ENCODE measurements at regions not wholly inside any gene's neighbourhood (a gene's known extent, or its start where the extent isn't known, plus 50 kb on each side); places are given as distances from the start of the nearest gene placed in this dataset.

DNA sequence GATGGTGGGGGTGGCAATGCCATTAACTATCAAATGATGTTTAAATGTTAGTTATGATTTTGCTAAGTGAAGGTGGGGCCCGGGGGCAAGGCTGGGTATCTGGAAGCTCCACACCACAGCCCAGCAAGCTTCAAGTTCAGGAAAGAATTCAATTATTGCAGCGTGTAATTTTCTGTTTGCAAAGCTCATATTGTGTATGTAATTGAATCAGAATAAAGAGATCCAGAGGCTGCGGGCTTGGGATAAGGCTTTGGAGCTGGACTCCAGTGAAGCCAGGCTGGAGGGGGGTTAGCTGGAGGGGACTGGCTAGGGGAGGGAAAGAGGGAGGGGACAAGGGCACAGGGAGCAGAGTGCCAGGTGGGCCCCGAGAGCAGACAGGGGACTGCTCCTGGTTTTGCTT is 557.1 kb upstream of the CADM1 start:
- no peak for TF ChIP-seq CTCF (IDR thresholded peaks at IDR 0.05; ENCODE audit: extremely low read depth, insufficient read depth, missing control alignments)
- DNase-seq (ENCODE audit: low spot score): no peak
- in situ Hi-C loops (cut with MboI; ENCODE audit: low pct_unique_long_range_greater_than_20kb, low sequenced_read_pairs, unreplicated experiment): no loop called here

DNA sequence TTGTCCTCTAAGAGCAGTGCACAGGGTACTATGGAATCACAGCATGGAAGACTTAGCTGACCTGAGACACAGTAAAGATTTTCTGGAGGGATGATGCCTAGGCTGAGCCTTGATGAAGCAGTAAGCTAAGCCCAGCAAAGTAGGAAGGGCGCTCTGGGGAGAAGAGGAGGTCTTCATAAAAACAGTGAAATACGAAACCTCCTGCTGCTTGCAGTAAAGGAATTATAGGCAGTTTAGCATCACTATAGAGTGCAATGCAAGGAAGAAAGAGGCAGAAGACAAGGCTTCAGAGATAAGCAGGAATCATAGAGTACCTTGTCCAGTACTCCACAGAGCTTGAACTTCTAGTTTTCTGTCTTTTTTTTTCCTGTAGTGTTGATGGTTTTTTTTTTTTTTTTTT is 555.7 kb upstream of the CADM1 start:
- in situ Hi-C loops (cut with MboI; ENCODE audit: low pct_unique_long_range_greater_than_20kb, low sequenced_read_pairs, unreplicated experiment): no loop called here
- TF ChIP-seq CTCF (IDR thresholded peaks at IDR 0.05; ENCODE audit: extremely low read depth, insufficient read depth, missing control alignments): no peak
- no peak for DNase-seq (ENCODE audit: low spot score)

DNA sequence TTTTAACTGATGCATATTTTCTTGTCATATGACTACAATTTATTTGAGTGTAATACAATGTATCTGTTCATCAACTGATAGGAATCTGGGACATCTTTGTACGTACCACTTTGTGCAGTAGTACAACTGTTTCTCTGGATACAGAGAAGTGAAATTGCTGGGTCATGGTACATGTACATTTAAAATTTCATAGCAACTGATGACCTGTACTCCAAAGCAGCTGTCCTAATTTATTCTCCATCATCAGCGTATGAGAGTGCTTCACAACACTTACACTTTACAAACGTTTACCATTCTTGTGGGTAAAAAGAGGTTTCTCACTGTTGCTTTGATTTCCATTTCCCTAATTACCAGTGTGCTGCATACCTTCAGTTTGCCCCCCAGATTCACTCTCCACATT is 552.8 kb upstream of the CADM1 start:
- no peak for DNase-seq (ENCODE audit: low spot score)
- in situ Hi-C loops (cut with MboI; ENCODE audit: low pct_unique_long_range_greater_than_20kb, low sequenced_read_pairs, unreplicated experiment): no loop called here
- no peak for TF ChIP-seq CTCF (IDR thresholded peaks at IDR 0.05; ENCODE audit: extremely low read depth, insufficient read depth, missing control alignments)

- DNase-seq (ENCODE audit: low spot score): no peak
Observed at GRCh38 chr11:116055064-116055463, 550.8 kb upstream of the CADM1 start.

DNA sequence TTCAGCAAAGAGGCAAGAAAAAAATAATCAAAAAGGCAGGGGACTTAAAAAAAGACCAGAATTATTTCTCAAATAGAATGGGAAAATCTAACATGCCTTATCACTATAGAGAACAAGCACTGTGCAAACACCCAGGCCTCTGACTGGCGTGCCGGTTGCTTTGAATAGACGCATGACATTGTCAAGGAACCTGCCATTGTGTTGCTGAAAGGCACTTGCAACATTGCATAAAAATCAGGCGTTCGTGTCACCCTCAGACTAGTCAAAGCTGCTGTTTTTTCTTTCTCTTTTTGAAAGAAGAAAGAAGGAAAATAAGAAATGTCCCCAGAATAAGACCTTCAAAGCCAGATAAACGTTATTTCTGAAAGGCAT is 549.3 kb upstream of the CADM1 start:
- no peak for TF ChIP-seq CTCF (IDR thresholded peaks at IDR 0.05; ENCODE audit: extremely low read depth, insufficient read depth, missing control alignments)
- in situ Hi-C loops (cut with MboI; ENCODE audit: low pct_unique_long_range_greater_than_20kb, low sequenced_read_pairs, unreplicated experiment): no loop called here
- DNase-seq (ENCODE audit: low spot score): no peak

More at GRCh38 chr11:116055064-116055463, 550.8 kb upstream of the CADM1 start:
- TF ChIP-seq CTCF (IDR thresholded peaks at IDR 0.05; ENCODE audit: extremely low read depth, insufficient read depth, missing control alignments): no peak
- in situ Hi-C loops (cut with MboI; ENCODE audit: low pct_unique_long_range_greater_than_20kb, low sequenced_read_pairs, unreplicated experiment): no loop called here

- in situ Hi-C loops (cut with MboI; ENCODE audit: low pct_unique_long_range_greater_than_20kb, low sequenced_read_pairs, unreplicated experiment): no loop called here
- TF ChIP-seq CTCF (IDR thresholded peaks at IDR 0.05; ENCODE audit: extremely low read depth, insufficient read depth, missing control alignments): no peak
- no peak for DNase-seq (ENCODE audit: low spot score)
Observed at GRCh38 chr11:116052603-116053547, 548.7 kb upstream of the CADM1 start.

Data from GM13977 (cell line).